GM12878 (cell line): ENCODE measurements at regions not wholly inside any gene's neighbourhood (a gene's known extent, or its start where the extent isn't known, plus 50 kb on each side); places are given as distances from the start of the nearest gene placed in this dataset.

Source experiments
- ATAC-seq: fragments of 200-7000 bp; cut with Tn5 transposase; 3 replicates; pipeline ENCODE4 v1.9.1; 2020; ENCODE audit warnings: mild to moderate bottlenecking, moderate library complexity
- BruUV-seq: library from RNA; stranded (reverse); fragments of 400-500 nt; replicated peaks from 2 replicates; lab custom pipeline; 2021; lab: Mats Ljungman, UMichigan
- CTCF ChIA-PET: fragments of 300-600 bp; sonication (Branson Sonifier 250); formaldehyde crosslinking; extraction: SDS; loops from one replicate; lab custom pipeline; 2021; ENCODE audit warnings: inconsistent platforms; lab: Yijun Ruan, JAX
- POLR2A ChIA-PET: fragments of 350-600 bp; formaldehyde crosslinking; extraction: SDS; loops from one replicate; lab custom pipeline; 2021; ENCODE audit warnings: inconsistent platforms; lab: Charles Lee
- RAD21 ChIA-PET: fragments of 300-600 bp; sonication (Branson Sonifier 250); formaldehyde crosslinking; loops from one replicate; lab custom pipeline; 2023; ENCODE audit warnings: antibody characterized with exemption; ENCODE audit not compliant: unreplicated experiment; lab: Charles Lee
- SMC1A ChIA-PET: fragments of 300-600 bp; sonication (Branson Sonifier 250); formaldehyde crosslinking; loops from one replicate; lab custom pipeline; 2023; ENCODE audit not compliant: unreplicated experiment, uncharacterized antibody; lab: Charles Lee
- DNase-seq: peaks from one replicate; pipeline ENCODE4 v3.0.0-alpha.2; 2011; ENCODE audit warnings: low read depth, low spot score
- FAIRE-seq: peaks from 3 replicates; lab custom pipeline; 2011; peaks lifted over from hg19 to GRCh38; lab: Jason Lieb, UNC
- H2AFZ ChIP-seq: 2 replicates; pipeline ENCODE4 v1.6.0; 2011; ENCODE audit warnings: low read depth, low read length, control low read depth; ENCODE audit not compliant: control insufficient read depth
- H3K27ac ChIP-seq: 2 replicates; pipeline ENCODE4 v1.5.1; 2011; ENCODE audit warnings: control low read depth; ENCODE audit not compliant: control insufficient read depth, insufficient read depth
- H3K27me3 ChIP-seq, 2 experiments: replicated peaks in 1 of 2; 2 replicates each; pipeline versions ENCODE4 v1.6.0 to v1.6.1; 2011; ENCODE audit warnings: low read length in 1 of 2; ENCODE audit not compliant: control insufficient read depth in 2 of 2, insufficient read depth in 2 of 2
- H3K36me3 ChIP-seq, 2 experiments: 2 replicates each; pipeline ENCODE4 v1.5.1; 2011; ENCODE audit warnings: low read length in 1 of 2; ENCODE audit not compliant: control insufficient read depth in 2 of 2, insufficient read depth in 2 of 2
- H3K4me1 ChIP-seq: 2 replicates; pipeline ENCODE4 v1.6.1; 2011; ENCODE audit warnings: mild to moderate bottlenecking, low read length, moderate library complexity, mixed read lengths; ENCODE audit not compliant: control insufficient read depth, insufficient read depth
- H3K4me2 ChIP-seq: 2 replicates; pipeline ENCODE4 v1.6.0; 2011; ENCODE audit warnings: control low read depth; ENCODE audit not compliant: control insufficient read depth, insufficient read depth
- H3K4me3 ChIP-seq: fragments of 200-600 bp; sonication (generic); 2 replicates; pipeline ENCODE4 v1.5.1; 2016
- H3K79me2 ChIP-seq: 2 replicates; pipeline ENCODE4 v1.6.0; 2011; ENCODE audit warnings: low read length; ENCODE audit not compliant: control insufficient read depth, insufficient read depth
- H3K9ac ChIP-seq: 2 replicates; pipeline ENCODE4 v1.8.0; 2011; ENCODE audit warnings: low read length, control low read depth, mixed read lengths; ENCODE audit not compliant: control insufficient read depth, insufficient read depth
- H3K9me3 ChIP-seq: replicated peaks from 3 replicates; pipeline ENCODE4 v1.5.1; 2011; ENCODE audit warnings: mild to moderate bottlenecking, low read length; ENCODE audit not compliant: control insufficient read depth, insufficient read depth
- H4K20me1 ChIP-seq: 2 replicates; pipeline ENCODE4 v1.6.0; 2011; ENCODE audit not compliant: control insufficient read depth, insufficient read depth
- BCL3 ChIP-seq: IDR thresholded peaks from 2 replicates; pipeline ENCODE4 v1.6.1; 2011; ENCODE audit warnings: borderline replicate concordance, low read depth, mild to moderate bottlenecking, moderate library complexity, low read length; ENCODE audit not compliant: insufficient read depth, poor library complexity, severe bottlenecking
- CBFB ChIP-seq: IDR thresholded peaks from 2 replicates; pipeline ENCODE4 v1.6.1; 2016; ENCODE audit warnings: antibody characterized with exemption, low read depth
- CHD4 ChIP-seq: fragments of 200-600 bp; sonication (generic); IDR thresholded peaks from 2 replicates; pipeline ENCODE4 v1.6.1; 2016; ENCODE audit warnings: mild to moderate bottlenecking
- IRF4 ChIP-seq: IDR thresholded peaks from 2 replicates; pipeline ENCODE4 v1.6.1; 2011; ENCODE audit warnings: low read depth, low read length
- JUND ChIP-seq: IDR thresholded peaks from 2 replicates; pipeline ENCODE4 v1.6.1; 2012; ENCODE audit warnings: low read depth, mild to moderate bottlenecking, low read length, improper control_type of control experiment, moderate library complexity
- NKRF ChIP-seq: fragments of 450-650 bp; conservative IDR thresholded peaks from 2 replicates; pipeline ENCODE4 v1.6.1; 2017; ENCODE audit warnings: mild to moderate bottlenecking, moderate library complexity
- NRF1 ChIP-seq: conservative IDR thresholded peaks from 2 replicates; pipeline ENCODE4 v1.6.1; 2011; ENCODE audit warnings: mild to moderate bottlenecking, low read depth, low read length, improper control_type of control experiment
- RAD21 ChIP-seq: IDR thresholded peaks from 2 replicates; pipeline ENCODE4 v1.6.1; 2011; ENCODE audit warnings: mild to moderate bottlenecking, low read depth, low read length, moderate library complexity; ENCODE audit not compliant: insufficient read depth
- RB1 ChIP-seq: fragments of 450-650 bp; formaldehyde crosslinking; IDR thresholded peaks from 2 replicates; pipeline ENCODE4 v1.6.1; 2017; ENCODE audit warnings: mild to moderate bottlenecking, borderline replicate concordance
- STAT1 ChIP-seq: fragments of 450-650 bp; conservative IDR thresholded peaks from 2 replicates; pipeline ENCODE4 v1.6.1; 2014; ENCODE audit warnings: antibody characterized with exemption, mild to moderate bottlenecking
- TAF1 ChIP-seq: IDR thresholded peaks from 2 replicates; pipeline ENCODE4 v1.6.1; 2011; ENCODE audit warnings: mild to moderate bottlenecking, low read depth, low read length, borderline replicate concordance
- WGBS: methylation state at CpG from one replicate; pipeline ENCODE4 v1.1.6; 2016; ENCODE audit warnings: low lambda C conversion rate; ENCODE audit not compliant: insufficient replicate concordance, insufficient coverage; ENCODE audit errors: missing lambda C conversion rate; 5-methylcytosine and 5-hydroxymethylcytosine counted together
- in situ Hi-C: fragments of 300-500 bp; cut with MboI; formaldehyde crosslinking; loops from 9 replicates; pipeline ENCODE4 v1.14.3; 2018; ENCODE audit warnings: mixed read lengths
- intact Hi-C: fragments of 100-400 bp; cut with micrococcal nuclease; formaldehyde crosslinking; loops from one replicate; pipeline ENCODE4 v1.14.2; 2022; ENCODE audit not compliant: unreplicated experiment

- no peak overlapping the region for H3K4me2 ChIP-seq
- ATAC-seq, result no peak
- TF ChIP-seq IRF4 (no peak), STAT1 (no peak), TAF1 (no peak), CBFB (no peak), NKRF (no peak), RAD21 (no peak), JUND (no peak), RB1 (no peak), NRF1 (no peak), BCL3 (no peak), CHD4 (no peak)
- no peak overlapping the region for H3K27ac ChIP-seq
- no peak overlapping the region for H3K4me3 ChIP-seq
- no peaks in the 10 kb centered on the region; the same call in 2 of the 3 replicates for H3K9me3 ChIP-seq
- in situ Hi-C loops (no loop called here), intact Hi-C loops (no loop called here)
- no peaks in the 10 kb centered on the region for H4K20me1 ChIP-seq
- SMC1A ChIA-PET, result no interaction called here
- DNase-seq, result no peak
- H3K36me3 ChIP-seq, result no peaks in the 10 kb centered on the region
- no TSS peak for BruUV-seq
- H2AFZ ChIP-seq, result no peak overlapping the region
- no peaks in the 10 kb centered on the region for H3K4me1 ChIP-seq
- H3K79me2 ChIP-seq, result no peaks in the 10 kb centered on the region
- 53% methylated on average over 5 of the region's 5 CpGs for WGBS
- RAD21 ChIA-PET, result no interaction called here
- POLR2A ChIA-PET, result no interaction called here
- CTCF ChIA-PET, result no interaction called here
- FAIRE-seq, result no peak
- H3K27me3 ChIP-seq, result no peaks in the 10 kb centered on the region
- H3K9ac ChIP-seq, result no peak overlapping the region
Measured at GRCh38 chr13:105084931-105085330, 1450.5 kb downstream of the EFNB2 start.
